ENCODE measurements at regions not wholly inside any gene's neighbourhood (a gene's known extent, or its start where the extent isn't known, plus 50 kb on each side); places are given as distances from the start of the nearest gene placed in this dataset.

GRCh38 chr10:59096631-59097030 lies 79.8 kb upstream of the PHYHIPL start:
- Histone ChIP-seq H3K36me3 (no peaks in the 10 kb centered on the region), H3K4me1 (peaks cover 0 to 7% (median 1%) of the 10 kb centered on the region in 4 donors), H3K4me3 (no peak overlapping the region), H3K9me3 (no peaks in the 10 kb centered on the region), H3K27ac (no peak overlapping the region), H3K27me3 (no peaks in the 10 kb centered on the region)
- in situ Hi-C loops (cut with MboI; ENCODE audit: low pct_ligation_motif_present in 1 of 4, low pct_unique_long_range_greater_than_20kb in 1 of 4, low sequenced_read_pairs in 3 of 4) = no loop called here
- TF ChIP-seq CTCF (IDR thresholded peaks at IDR 0.05) (no peak), POLR2AphosphoS5 (IDR thresholded peaks at IDR 0.05) (no peak), POLR2A (IDR thresholded peaks at IDR 0.05) (no peak), EP300 (IDR thresholded peaks at IDR 0.05; ENCODE audit: low read depth) (no peak)
- no peak for DNase-seq
- 82 to 100% methylated on average over 1 to 2 of the region's 2 CpGs for WGBS, 2 donors (ENCODE audit: low coverage in 1 of 2)
- intact Hi-C loops (cut with DNase I; ENCODE audit: low total_unique reads) = no loop called here

- Histone ChIP-seq H3K36me3 (no peaks in the 10 kb centered on the region), H3K4me3 (no peak overlapping the region), H3K27ac (peak overlapping the region in 3 of 4 donors; percentile 14 to 24 (median 15)), H3K4me1 (peaks cover 0 to 7% (median 1%) of the 10 kb centered on the region in 4 donors), H3K9me3 (no peaks in the 10 kb centered on the region), H3K27me3 (no peaks in the 10 kb centered on the region)
- DNase-seq = peak; percentile 11
- intact Hi-C loops (cut with DNase I; ENCODE audit: low total_unique reads) = no loop called here
- TF ChIP-seq POLR2AphosphoS5 (IDR thresholded peaks at IDR 0.05) = no peak
- TF ChIP-seq POLR2A (IDR thresholded peaks at IDR 0.05) = no peak
- TF ChIP-seq EP300 (IDR thresholded peaks at IDR 0.05; ENCODE audit: low read depth) = no peak
- TF ChIP-seq CTCF (IDR thresholded peaks at IDR 0.05) = no peak
- in situ Hi-C loops (cut with MboI; ENCODE audit: low pct_ligation_motif_present in 1 of 4, low pct_unique_long_range_greater_than_20kb in 1 of 4, low sequenced_read_pairs in 3 of 4) = no loop called here
Observed at GRCh38 chr10:59098387-59098786, 78.1 kb upstream of the PHYHIPL start.

GRCh38 chr10:59098831-59099452 lies 77.5 kb upstream of the PHYHIPL start:
- Histone ChIP-seq H3K36me3 (no peaks in the 10 kb centered on the region), H3K27ac (peak overlapping the region; percentile 11 to 24 (median 14)), H3K9me3 (no peaks in the 10 kb centered on the region), H3K4me1 (peaks cover 0 to 7% (median 1%) of the 10 kb centered on the region in 4 donors), H3K27me3 (no peaks in the 10 kb centered on the region), H3K4me3 (no peak overlapping the region)
- in situ Hi-C loops (cut with MboI; ENCODE audit: low pct_ligation_motif_present in 1 of 4, low pct_unique_long_range_greater_than_20kb in 1 of 4, low sequenced_read_pairs in 3 of 4) (no loop called here), intact Hi-C loops (cut with DNase I; ENCODE audit: low total_unique reads) (no loop called here)
- TF ChIP-seq EP300 (IDR thresholded peaks at IDR 0.05; ENCODE audit: low read depth) = no peak
- no peak for TF ChIP-seq CTCF (IDR thresholded peaks at IDR 0.05)
- TF ChIP-seq POLR2AphosphoS5 (IDR thresholded peaks at IDR 0.05) = no peak
- TF ChIP-seq POLR2A (IDR thresholded peaks at IDR 0.05) = no peak
- 51 to 53% methylated on average over 4 of the region's 4 CpGs for WGBS, 2 donors (ENCODE audit: low coverage in 1 of 2)
- no peak for DNase-seq

GRCh38 chr10:59099481-59099880 lies 77.0 kb upstream of the PHYHIPL start:
- peaks cover 0 to 7% (median 1%) of the 10 kb centered on the region in 4 donors for H3K4me1 ChIP-seq
- no peaks in the 10 kb centered on the region for H3K27me3 ChIP-seq
- no peak for DNase-seq
- WGBS, 2 donors (ENCODE audit: low coverage in 1 of 2) = 67 to 83% methylated on average over 2 of the region's 2 CpGs
- no peaks in the 10 kb centered on the region for H3K36me3 ChIP-seq
- H3K27ac ChIP-seq = peak overlapping the region; percentile 11 to 24 (median 14)
- no peaks in the 10 kb centered on the region for H3K9me3 ChIP-seq
- in situ Hi-C loops (cut with MboI; ENCODE audit: low pct_ligation_motif_present in 1 of 4, low pct_unique_long_range_greater_than_20kb in 1 of 4, low sequenced_read_pairs in 3 of 4) = no loop called here
- intact Hi-C loops (cut with DNase I; ENCODE audit: low total_unique reads) = no loop called here
- H3K4me3 ChIP-seq = no peak overlapping the region
- no peak for TF ChIP-seq EP300 (IDR thresholded peaks at IDR 0.05; ENCODE audit: low read depth)
- TF ChIP-seq POLR2A (IDR thresholded peaks at IDR 0.05) = no peak
- TF ChIP-seq CTCF (IDR thresholded peaks at IDR 0.05) = no peak
- TF ChIP-seq POLR2AphosphoS5 (IDR thresholded peaks at IDR 0.05) = no peak
